ENCODE measurements at regions not wholly inside any gene's neighbourhood (a gene's known extent, or its start where the extent isn't known, plus 50 kb on each side); places are given as distances from the start of the nearest gene placed in this dataset.

GRCh38 chr18:73835039-73835438 lies 312.6 kb downstream of the FBXO15 start:
- TF ChIP-seq CTCF (IDR thresholded peaks at IDR 0.05) (no peak), POLR2AphosphoS5 (IDR thresholded peaks at IDR 0.05) (no peak), POLR2A (IDR thresholded peaks at IDR 0.05; ENCODE audit: low read depth) (no peak), EP300 (IDR thresholded peaks at IDR 0.05) (no peak)
